GM10266 (cell line): ENCODE measurements at regions not wholly inside any gene's neighbourhood (a gene's known extent, or its start where the extent isn't known, plus 50 kb on each side); places are given as distances from the start of the nearest gene placed in this dataset.

Experiments used
- DNase-seq: peaks from one replicate; pipeline ENCODE4 v3.0.0; 2012; ENCODE audit errors: extremely low spot score
- TF ChIP-seq, protein P1 (sequence below): IDR thresholded peaks from 2 replicates; pipeline ENCODE4 v1.5.1; 2012; ENCODE audit warnings: mild to moderate bottlenecking, low read depth; ENCODE audit not compliant: control insufficient read depth, insufficient read depth; ENCODE audit errors: missing control alignments

DNA sequence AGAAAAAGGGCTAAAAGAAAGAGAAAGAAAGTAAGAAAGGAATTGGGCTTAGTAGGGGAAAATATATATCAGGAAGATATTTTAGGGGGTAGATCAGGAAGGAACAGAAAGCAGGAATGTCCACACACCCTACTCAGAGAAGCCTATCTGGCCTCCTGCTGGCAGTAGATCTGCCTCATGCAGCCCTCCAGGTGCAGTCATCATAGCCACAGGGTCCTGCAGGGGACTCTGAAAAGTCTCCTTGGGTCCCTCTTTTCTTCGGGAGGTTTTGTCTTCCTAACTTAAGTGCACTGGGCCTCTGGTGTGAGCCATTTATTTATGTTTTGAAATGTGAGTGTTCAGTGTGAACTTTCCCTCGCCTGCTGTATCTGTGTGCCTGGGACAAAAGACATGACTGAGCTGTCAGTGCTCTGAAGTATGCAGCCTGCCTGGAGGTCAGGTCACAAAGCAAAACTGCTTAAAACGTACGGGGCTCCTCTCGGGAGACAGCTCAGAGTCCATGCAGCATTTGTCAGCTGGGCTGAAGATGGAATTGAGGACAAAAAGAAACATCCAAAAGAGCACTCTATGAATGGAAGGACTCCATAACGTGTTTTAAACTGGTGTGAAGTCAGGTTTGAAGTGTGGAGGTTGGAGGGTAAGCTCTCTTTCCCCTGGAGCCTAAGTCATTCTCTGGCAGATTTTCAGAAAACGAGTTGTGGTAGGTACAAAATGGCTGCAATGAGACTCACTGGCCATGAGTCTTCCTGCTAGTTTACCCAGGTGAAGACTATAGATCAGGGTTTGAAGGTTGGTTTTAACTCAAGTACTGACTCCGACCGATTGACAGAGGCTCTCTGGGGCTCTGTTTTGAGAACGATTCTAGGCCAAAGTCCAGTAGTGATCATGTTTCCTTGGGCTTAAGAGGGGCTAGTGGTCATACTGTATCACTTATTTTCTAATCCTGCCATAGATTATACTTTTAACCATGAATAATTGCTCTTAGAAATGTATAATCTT lies 151.8 kb upstream of the GDNF start:
- DNase-seq, result no peak
- TF ChIP-seq, protein P1, sequence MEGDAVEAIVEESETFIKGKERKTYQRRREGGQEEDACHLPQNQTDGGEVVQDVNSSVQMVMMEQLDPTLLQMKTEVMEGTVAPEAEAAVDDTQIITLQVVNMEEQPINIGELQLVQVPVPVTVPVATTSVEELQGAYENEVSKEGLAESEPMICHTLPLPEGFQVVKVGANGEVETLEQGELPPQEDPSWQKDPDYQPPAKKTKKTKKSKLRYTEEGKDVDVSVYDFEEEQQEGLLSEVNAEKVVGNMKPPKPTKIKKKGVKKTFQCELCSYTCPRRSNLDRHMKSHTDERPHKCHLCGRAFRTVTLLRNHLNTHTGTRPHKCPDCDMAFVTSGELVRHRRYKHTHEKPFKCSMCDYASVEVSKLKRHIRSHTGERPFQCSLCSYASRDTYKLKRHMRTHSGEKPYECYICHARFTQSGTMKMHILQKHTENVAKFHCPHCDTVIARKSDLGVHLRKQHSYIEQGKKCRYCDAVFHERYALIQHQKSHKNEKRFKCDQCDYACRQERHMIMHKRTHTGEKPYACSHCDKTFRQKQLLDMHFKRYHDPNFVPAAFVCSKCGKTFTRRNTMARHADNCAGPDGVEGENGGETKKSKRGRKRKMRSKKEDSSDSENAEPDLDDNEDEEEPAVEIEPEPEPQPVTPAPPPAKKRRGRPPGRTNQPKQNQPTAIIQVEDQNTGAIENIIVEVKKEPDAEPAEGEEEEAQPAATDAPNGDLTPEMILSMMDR, result no peak

DNA sequence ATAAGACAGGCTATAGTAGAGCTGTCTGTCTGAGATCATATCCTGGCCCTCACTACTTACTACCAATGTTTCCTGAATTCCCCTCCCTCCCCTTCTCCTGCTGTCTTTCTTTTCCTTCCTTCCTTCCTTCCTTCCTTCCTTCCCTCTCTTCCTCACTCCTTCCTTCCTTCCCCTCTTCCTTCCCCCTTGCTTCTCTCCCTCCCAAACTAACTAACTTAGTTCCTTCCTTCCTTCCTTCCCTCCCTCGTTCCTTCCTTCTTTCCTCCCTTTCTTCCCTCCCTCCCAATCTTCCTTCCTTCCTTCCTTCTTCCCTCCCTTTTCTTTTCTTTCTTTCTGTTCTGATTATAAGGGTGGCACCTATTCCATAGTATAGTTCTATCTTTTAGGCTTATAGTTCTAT lies 150.0 kb upstream of the GDNF start:
- DNase-seq, result no peak
- TF ChIP-seq, protein P1, result no peak

DNA sequence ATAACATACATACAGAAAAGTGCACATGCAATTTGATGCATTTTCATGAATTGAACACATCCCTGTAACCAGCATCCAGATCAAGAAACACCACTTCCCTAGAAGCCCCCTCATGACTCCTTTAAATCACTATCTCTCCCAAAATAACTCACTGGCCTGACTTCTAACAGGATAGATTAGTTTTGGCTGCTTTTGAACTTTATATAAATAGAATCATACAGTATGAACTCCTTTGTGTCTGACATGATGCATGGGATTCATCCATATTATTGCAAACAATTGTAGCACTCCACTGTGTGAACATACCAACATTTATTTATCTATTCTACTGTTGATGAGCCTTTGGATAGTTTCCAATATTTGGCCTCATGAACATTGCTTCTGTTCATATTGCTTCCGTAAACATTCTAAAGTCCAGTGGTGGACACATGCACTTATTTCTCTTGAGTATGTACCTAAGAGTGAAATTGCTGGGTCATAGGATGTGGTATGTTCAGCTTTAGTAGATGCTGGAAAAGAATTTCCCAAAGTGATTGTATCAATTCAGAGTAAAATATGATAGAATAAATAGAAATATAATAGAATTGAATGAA lies 148.7 kb upstream of the GDNF start:
- TF ChIP-seq, protein P1, result no peak

DNA sequence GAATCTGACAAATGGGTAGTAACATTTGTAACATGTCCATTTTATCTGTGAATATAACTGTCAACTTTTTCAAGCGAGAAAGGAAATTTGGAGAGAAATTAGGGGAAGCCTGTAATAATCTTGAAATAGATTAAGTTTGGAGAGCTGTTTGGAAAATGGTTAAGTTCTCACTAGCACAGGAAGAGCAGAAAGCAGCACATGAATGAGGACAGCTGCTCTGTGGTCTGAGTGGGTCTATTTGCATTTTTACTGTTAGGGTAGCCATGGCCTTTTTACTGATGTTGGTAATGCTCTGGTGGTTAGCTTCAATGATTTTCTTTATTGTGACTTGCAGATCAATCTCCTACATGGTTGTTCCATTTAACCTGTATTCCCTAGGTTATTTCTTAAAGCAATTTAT lies 144.5 kb upstream of the GDNF start:
- TF ChIP-seq, protein P1, result no peak
- DNase-seq, result no peak

More for the DNA sequence above, 148.7 kb upstream of the GDNF start:
- DNase-seq, result no peak

DNA sequence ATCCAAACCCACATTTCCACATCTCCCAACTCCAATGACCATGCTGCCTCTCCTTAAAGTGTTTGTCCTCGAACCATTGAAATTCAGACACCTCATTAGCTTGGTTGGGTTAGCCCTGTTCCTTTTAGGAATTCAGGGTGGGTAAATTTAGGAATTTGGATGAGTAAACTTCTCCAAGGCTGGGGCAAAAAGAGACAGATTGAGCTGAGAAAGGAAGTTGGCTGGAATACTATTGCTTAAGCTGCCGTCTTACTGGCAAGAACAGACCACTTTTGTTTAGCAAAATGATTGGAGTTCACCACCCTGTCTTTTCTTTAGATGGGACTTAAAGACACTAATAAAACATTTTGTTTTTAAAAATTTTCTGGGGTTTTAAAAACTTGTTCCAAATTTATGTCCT lies 143.6 kb upstream of the GDNF start:
- no peak for DNase-seq
- TF ChIP-seq, protein P1, result no peak

DNA sequence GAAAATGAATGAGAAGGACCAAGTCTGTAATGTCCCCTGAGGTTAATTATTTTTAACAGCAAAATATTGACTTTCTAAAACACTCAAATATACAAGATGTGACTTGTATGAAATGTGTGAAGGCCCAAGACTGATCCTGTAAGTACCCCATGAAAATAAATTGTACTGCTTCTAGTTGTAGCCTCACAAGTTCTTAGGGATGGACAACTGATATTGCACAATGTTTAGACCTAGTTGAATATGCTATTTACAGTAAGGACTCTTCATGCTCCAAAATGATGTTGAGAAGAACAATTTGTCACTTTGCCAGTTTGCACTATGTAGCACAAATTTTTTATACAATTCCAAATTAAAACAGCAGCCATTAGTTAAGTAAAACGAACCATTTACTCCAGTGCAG lies 139.7 kb upstream of the GDNF start:
- TF ChIP-seq, protein P1, result no peak
- DNase-seq, result no peak

DNA sequence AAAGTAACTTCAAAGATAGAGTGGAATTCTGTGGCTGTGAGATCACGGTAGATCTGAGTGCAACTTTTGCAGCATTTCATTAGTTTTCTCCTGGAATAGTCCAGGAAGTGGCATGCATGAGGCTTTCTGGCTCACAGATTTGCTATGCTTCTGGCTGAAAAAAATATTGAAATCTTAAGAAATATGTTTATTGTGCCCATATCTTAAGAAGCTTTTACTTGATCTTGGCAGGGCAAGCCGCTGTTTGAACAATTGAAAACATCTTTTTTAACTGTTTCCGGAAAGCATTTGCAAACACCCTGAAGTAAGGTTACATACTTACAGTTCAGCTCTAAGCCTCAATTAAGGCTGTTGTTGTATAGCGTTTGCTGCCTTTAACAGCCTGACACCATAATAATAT lies 135.7 kb upstream of the GDNF start:
- TF ChIP-seq, protein P1, result no peak
- DNase-seq, result no peak
